ENCODE measurements at regions not wholly inside any gene's neighbourhood (a gene's known extent, or its start where the extent isn't known, plus 50 kb on each side); places are given as distances from the start of the nearest gene placed in this dataset.

DNA sequence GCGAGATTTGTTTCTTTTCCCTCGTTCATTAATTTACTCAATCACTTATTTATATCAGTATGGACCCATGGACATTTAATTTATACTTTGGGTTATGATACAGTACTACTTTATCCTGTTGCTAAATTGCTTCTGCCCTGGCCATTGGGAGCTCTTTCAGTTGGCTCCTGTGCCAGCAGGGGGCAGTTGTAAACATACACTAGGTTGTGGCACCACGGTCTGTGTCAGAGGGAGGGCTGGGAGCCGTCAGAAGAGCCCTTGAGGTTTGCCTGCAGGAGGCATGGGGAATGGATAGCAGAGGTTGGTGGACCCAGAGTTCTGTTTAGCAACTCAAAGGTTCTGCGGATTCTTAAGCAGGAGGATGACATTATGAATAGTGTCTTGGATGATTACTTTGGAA, 94.3 kb downstream of the ERCC5 start:
- no peaks in the 10 kb centered on the region for H3K36me3 ChIP-seq (ENCODE audit: control insufficient read depth in 2 of 2, insufficient read depth in 2 of 2, low read length in 2 of 2)
- H3K9ac ChIP-seq (ENCODE audit: low read length in 2 of 2): no peak overlapping the region
- peaks cover 3 to 11% of the 10 kb centered on the region in 2 donors for H3K9me3 ChIP-seq (ENCODE audit: control insufficient read depth in 2 of 2, low read length in 2 of 2)
- H3K4me3 ChIP-seq (ENCODE audit: low read length in 2 of 2): no peak overlapping the region
- no peaks in the 10 kb centered on the region for H3K27me3 ChIP-seq (ENCODE audit: control insufficient read depth in 1 of 2, insufficient read depth in 2 of 2, low read length in 2 of 2)
- no peaks in the 10 kb centered on the region for H3K4me1 ChIP-seq (ENCODE audit: control insufficient read depth, insufficient read depth, low read length)
- no peak overlapping the region for H3K27ac ChIP-seq (ENCODE audit: low read length)

GRCh38 chr13:102935896-102936321, 90.1 kb downstream of the ERCC5 start:
- H3K4me3 ChIP-seq (ENCODE audit: low read length in 2 of 2): no peak overlapping the region
- H3K36me3 ChIP-seq (ENCODE audit: control insufficient read depth in 2 of 2, insufficient read depth in 2 of 2, low read length in 2 of 2): no peaks in the 10 kb centered on the region
- H3K27me3 ChIP-seq (ENCODE audit: control insufficient read depth in 1 of 2, insufficient read depth in 2 of 2, low read length in 2 of 2): no peaks in the 10 kb centered on the region
- H3K9ac ChIP-seq (ENCODE audit: low read length in 2 of 2): no peak overlapping the region
- H3K27ac ChIP-seq (ENCODE audit: low read length): no peak overlapping the region
- H3K4me1 ChIP-seq (ENCODE audit: control insufficient read depth, insufficient read depth, low read length): no peaks in the 10 kb centered on the region
- H3K9me3 ChIP-seq (ENCODE audit: control insufficient read depth in 2 of 2, low read length in 2 of 2): peaks cover 3 to 9% of the 10 kb centered on the region in 2 donors

- H3K27ac ChIP-seq (ENCODE audit: low read length): no peak overlapping the region
- H3K4me3 ChIP-seq (ENCODE audit: low read length in 2 of 2): no peak overlapping the region
- H3K9me3 ChIP-seq (ENCODE audit: control insufficient read depth in 2 of 2, low read length in 2 of 2): no peaks in the 10 kb centered on the region
- H3K27me3 ChIP-seq (ENCODE audit: control insufficient read depth in 1 of 2, insufficient read depth in 2 of 2, low read length in 2 of 2): no peaks in the 10 kb centered on the region
- H3K4me1 ChIP-seq (ENCODE audit: control insufficient read depth, insufficient read depth, low read length): no peaks in the 10 kb centered on the region
- no peaks in the 10 kb centered on the region for H3K36me3 ChIP-seq (ENCODE audit: control insufficient read depth in 2 of 2, insufficient read depth in 2 of 2, low read length in 2 of 2)
- no peak overlapping the region for H3K9ac ChIP-seq (ENCODE audit: low read length in 2 of 2)
Measured at GRCh38 chr13:102933523-102933922, 87.7 kb downstream of the ERCC5 start.

GRCh38 chr13:102933122-102933521, 87.3 kb downstream of the ERCC5 start:
- Histone ChIP-seq H3K9ac (ENCODE audit: low read length in 2 of 2) (no peak overlapping the region), H3K9me3 (ENCODE audit: control insufficient read depth in 2 of 2, low read length in 2 of 2) (no peaks in the 10 kb centered on the region), H3K4me1 (ENCODE audit: control insufficient read depth, insufficient read depth, low read length) (no peaks in the 10 kb centered on the region), H3K27ac (ENCODE audit: low read length) (no peak overlapping the region), H3K4me3 (ENCODE audit: low read length in 2 of 2) (no peak overlapping the region), H3K36me3 (ENCODE audit: control insufficient read depth in 2 of 2, insufficient read depth in 2 of 2, low read length in 2 of 2) (no peaks in the 10 kb centered on the region), H3K27me3 (ENCODE audit: control insufficient read depth in 1 of 2, insufficient read depth in 2 of 2, low read length in 2 of 2) (no peaks in the 10 kb centered on the region)

DNA sequence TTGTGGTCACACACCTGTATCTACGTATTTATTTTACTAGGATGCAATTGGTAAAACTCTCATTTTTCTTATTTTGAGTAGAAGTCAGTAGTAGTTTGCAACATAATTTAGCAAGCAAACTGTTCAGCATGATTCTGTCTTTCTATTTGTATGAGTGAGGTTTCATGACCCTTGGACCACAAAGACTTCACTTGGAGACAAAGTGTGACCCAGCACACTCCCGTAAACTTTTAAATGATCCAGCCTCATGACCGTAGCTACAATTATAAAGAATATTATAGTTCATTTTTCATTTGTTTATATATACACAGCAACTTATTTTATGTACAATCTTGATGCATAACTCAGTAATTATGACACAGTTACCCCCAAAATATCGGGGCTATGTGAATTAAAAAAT, 86.5 kb downstream of the ERCC5 start:
- Histone ChIP-seq H3K4me3 (ENCODE audit: low read length in 2 of 2) (no peak overlapping the region), H3K27ac (ENCODE audit: low read length) (no peak overlapping the region), H3K27me3 (ENCODE audit: control insufficient read depth in 1 of 2, insufficient read depth in 2 of 2, low read length in 2 of 2) (no peaks in the 10 kb centered on the region), H3K9me3 (ENCODE audit: control insufficient read depth in 2 of 2, low read length in 2 of 2) (no peaks in the 10 kb centered on the region), H3K4me1 (ENCODE audit: control insufficient read depth, insufficient read depth, low read length) (no peaks in the 10 kb centered on the region), H3K9ac (ENCODE audit: low read length in 2 of 2) (no peak overlapping the region), H3K36me3 (ENCODE audit: control insufficient read depth in 2 of 2, insufficient read depth in 2 of 2, low read length in 2 of 2) (no peaks in the 10 kb centered on the region)

DNA sequence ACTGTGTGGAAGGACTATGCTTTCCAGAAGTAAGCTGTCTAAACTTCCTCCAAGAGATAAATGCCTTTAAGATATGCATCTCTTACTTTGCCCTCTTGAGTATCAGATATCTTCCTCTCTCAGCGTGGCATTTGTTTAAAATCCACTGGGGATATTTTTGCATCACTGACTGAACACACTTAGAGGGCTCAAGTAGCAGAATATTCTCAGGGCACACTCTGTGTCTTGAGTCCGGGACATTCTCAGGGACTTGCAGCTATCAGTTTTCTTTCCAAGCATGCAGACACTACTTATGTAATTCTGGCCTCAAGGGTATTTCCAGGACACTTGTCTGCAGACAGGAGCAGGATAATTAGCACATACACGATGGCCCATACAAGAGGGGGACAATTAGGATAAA, 84.7 kb downstream of the ERCC5 start:
- H3K9me3 ChIP-seq (ENCODE audit: control insufficient read depth in 2 of 2, low read length in 2 of 2): no peaks in the 10 kb centered on the region
- no peak overlapping the region for H3K9ac ChIP-seq (ENCODE audit: low read length in 2 of 2)
- no peaks in the 10 kb centered on the region for H3K4me1 ChIP-seq (ENCODE audit: control insufficient read depth, insufficient read depth, low read length)
- no peak overlapping the region for H3K27ac ChIP-seq (ENCODE audit: low read length)
- no peaks in the 10 kb centered on the region for H3K27me3 ChIP-seq (ENCODE audit: control insufficient read depth in 1 of 2, insufficient read depth in 2 of 2, low read length in 2 of 2)
- no peak overlapping the region for H3K4me3 ChIP-seq (ENCODE audit: low read length in 2 of 2)
- H3K36me3 ChIP-seq (ENCODE audit: control insufficient read depth in 2 of 2, insufficient read depth in 2 of 2, low read length in 2 of 2): no peaks in the 10 kb centered on the region

DNA sequence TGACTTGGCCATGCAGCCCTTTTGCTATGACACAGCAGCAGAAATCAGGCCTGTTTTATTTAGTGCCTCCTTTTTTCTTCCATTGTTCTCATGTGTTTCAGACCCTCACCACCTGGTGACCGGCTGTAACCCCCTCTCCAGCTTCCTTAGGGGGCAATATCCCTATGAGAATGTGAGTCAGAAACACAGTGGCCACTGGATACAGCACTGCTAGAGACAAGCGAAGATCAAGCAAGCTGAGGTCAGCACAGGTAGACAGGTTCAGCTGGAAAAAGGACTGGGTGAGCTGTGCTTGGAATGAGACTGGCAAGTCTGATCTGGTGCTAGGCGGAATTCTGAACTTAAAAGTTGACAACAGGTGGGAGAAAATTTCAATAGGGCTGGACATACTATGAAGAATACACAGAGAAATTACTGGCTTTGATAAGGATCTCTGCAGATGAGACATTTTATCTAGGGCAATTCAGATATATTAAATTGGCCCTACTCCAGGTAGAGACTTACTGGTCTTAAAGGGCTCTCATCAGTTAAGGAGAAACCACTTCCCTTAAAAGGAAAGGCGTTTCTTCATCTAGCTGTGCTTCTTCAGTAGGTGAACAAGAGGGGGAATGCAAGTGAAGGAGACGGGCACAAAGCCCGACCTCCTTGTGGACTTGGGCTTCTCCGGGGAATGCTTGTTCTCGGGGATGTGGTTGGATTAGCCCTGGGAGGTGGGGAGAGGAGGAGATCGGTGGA, 83.3 kb downstream of the ERCC5 start:
- H3K4me3 ChIP-seq (ENCODE audit: low read length in 2 of 2): no peak overlapping the region
- no peak overlapping the region for H3K27ac ChIP-seq (ENCODE audit: low read length)
- no peaks in the 10 kb centered on the region for H3K9me3 ChIP-seq (ENCODE audit: control insufficient read depth in 2 of 2, low read length in 2 of 2)

More for the DNA sequence above, 83.3 kb downstream of the ERCC5 start:
- Histone ChIP-seq H3K9ac (ENCODE audit: low read length in 2 of 2) (no peak overlapping the region), H3K36me3 (ENCODE audit: control insufficient read depth in 2 of 2, insufficient read depth in 2 of 2, low read length in 2 of 2) (no peaks in the 10 kb centered on the region), H3K4me1 (ENCODE audit: control insufficient read depth, insufficient read depth, low read length) (no peaks in the 10 kb centered on the region), H3K27me3 (ENCODE audit: control insufficient read depth in 1 of 2, insufficient read depth in 2 of 2, low read length in 2 of 2) (no peaks in the 10 kb centered on the region)

Data from stomach smooth muscle (tissue), 2 donors.